B cell (primary cell): ENCODE measurements at regions not wholly inside any gene's neighbourhood (a gene's known extent, or its start where the extent isn't known, plus 50 kb on each side); places are given as distances from the start of the nearest gene placed in this dataset.
A peak's percentile ranks its signal among the peaks of the same experiment; 100 is the strongest.

Source experiments
- ATAC-seq: fragments of 200-7000 bp; cut with Tn5 transposase; one replicate; pipeline ENCODE4 v1.10.0; 2021; ENCODE audit warnings: low read depth, mild to moderate bottlenecking, moderate number of reproducible peaks, moderate library complexity
- CTCF ChIA-PET: fragments of 350-600 bp; sonication (Branson Sonifier 250); formaldehyde crosslinking; loops from one replicate; lab custom pipeline; 2021; ENCODE audit warnings: antibody characterized with exemption, inconsistent platforms; lab: Charles Lee
- POLR2A ChIA-PET: fragments of 350-600 bp; sonication (Branson Sonifier 250); formaldehyde crosslinking; loops from one replicate; lab custom pipeline; 2021; ENCODE audit warnings: antibody characterized with exemption; lab: Charles Lee
- DNase-seq: peaks from one replicate; pipeline ENCODE4 v3.0.0; 2013
- H2AFZ ChIP-seq: 2 replicates; pipeline ENCODE4 v1.6.1; 2012; ENCODE audit warnings: mild to moderate bottlenecking, low read depth, low read length; ENCODE audit not compliant: insufficient read depth, poor library complexity, severe bottlenecking
- H3K27ac ChIP-seq, 2 donors: 1 replicate in 1 of 2; 2 replicates in 1 of 2; pipeline ENCODE4 v1.5.1; 2012 to 2013; ENCODE audit warnings: low read length in 2 of 2, mild to moderate bottlenecking in 2 of 2, moderate library complexity in 1 of 2
- H3K27me3 ChIP-seq, 4 experiments: fragments of 200-600 bp in 1 of 4; sonication (generic) in 1 of 4; replicated peaks in 1 of 4; 1 replicate in 2 of 4; 2 replicates in 2 of 4; pipeline versions ENCODE4 v1.6.1 to v1.7.0; 2013 to 2016; ENCODE audit warnings: low read length in 3 of 4, mild to moderate bottlenecking in 2 of 4, mixed read lengths in 1 of 4, moderate library complexity in 1 of 4; ENCODE audit not compliant: insufficient read depth in 4 of 4, control insufficient read depth in 3 of 4; ENCODE audit errors: control extremely low read depth in 1 of 4
- H3K36me3 ChIP-seq, 2 experiments: replicated peaks in 1 of 2; 1 replicate in 1 of 2; 2 replicates in 1 of 2; pipeline versions ENCODE4 v1.6.1 to v1.7.1; 2013; ENCODE audit warnings: low read length in 1 of 2; ENCODE audit not compliant: insufficient read depth in 2 of 2, control insufficient read depth in 1 of 2; ENCODE audit errors: control extremely low read depth in 1 of 2, extremely low read depth in 1 of 2
- H3K4me1 ChIP-seq, 2 donors: fragments of 200-600 bp in 1 of 2; sonication (generic) in 1 of 2; 1 replicate in 1 of 2; 2 replicates in 1 of 2; pipeline versions ENCODE4 v1.5.1 to v1.6.1; 2013 to 2017; ENCODE audit warnings: low read length in 2 of 2; ENCODE audit not compliant: control insufficient read depth in 2 of 2, insufficient read depth in 2 of 2
- H3K4me2 ChIP-seq: replicated peaks from 2 replicates; pipeline ENCODE3; 2012; ENCODE audit warnings: mild to moderate bottlenecking, low read depth, low read length; ENCODE audit not compliant: poor library complexity, severe bottlenecking
- H3K4me3 ChIP-seq, 5 experiments: fragments of 200-600 bp in 1 of 5; sonication (generic) in 1 of 5; 1 replicate in 3 of 5; 2 replicates in 2 of 5; pipeline versions ENCODE4 v1.5.1 to v1.7.0; 2011 to 2016; ENCODE audit warnings: low read length in 4 of 5, mild to moderate bottlenecking in 4 of 5, low read depth in 2 of 5, control low read depth in 1 of 5, moderate library complexity in 1 of 5; ENCODE audit not compliant: insufficient read depth in 1 of 5; ENCODE audit errors: control extremely low read depth in 1 of 5, extremely low read depth in 1 of 5
- H3K79me2 ChIP-seq: fragments of 200-600 bp; sonication (generic); one replicate; pipeline ENCODE4 v1.6.0; 2016; ENCODE audit warnings: low read length; ENCODE audit not compliant: control insufficient read depth, insufficient read depth
- H3K9ac ChIP-seq: fragments of 200-600 bp; sonication (generic); 2 replicates; pipeline ENCODE4 v1.6.1; 2017; ENCODE audit warnings: mild to moderate bottlenecking, low read length, moderate library complexity
- H3K9me3 ChIP-seq, 3 donors: one replicate each; pipeline versions ENCODE4 v1.6.1 to v1.7.1; 2013; ENCODE audit warnings: low read length in 2 of 3; ENCODE audit not compliant: control insufficient read depth in 2 of 3, insufficient read depth in 1 of 3; ENCODE audit errors: control extremely low read depth in 1 of 3
- H4K20me1 ChIP-seq: 2 replicates; pipeline ENCODE4 v1.6.0; 2012; ENCODE audit warnings: mild to moderate bottlenecking, low read length; ENCODE audit not compliant: insufficient read depth, control insufficient read depth, poor library complexity, severe bottlenecking
- H3K27ac Mint-ChIP-seq: one replicate; pipeline ENCODE4 v1.8.0; 2021; ENCODE audit warnings: mixed read lengths
- H3K27me3 Mint-ChIP-seq: one replicate; pipeline ENCODE4 v1.8.0; 2021; ENCODE audit warnings: mixed read lengths
- H3K4me1 Mint-ChIP-seq: one replicate; pipeline ENCODE4 v1.8.0; 2021; ENCODE audit warnings: mixed read lengths
- H3K4me3 Mint-ChIP-seq: one replicate; pipeline ENCODE4 v1.8.0; 2021; ENCODE audit warnings: mixed read lengths
- H3K9me3 Mint-ChIP-seq: one replicate; pipeline ENCODE4 v1.8.0; 2022; ENCODE audit warnings: mixed read lengths; ENCODE audit not compliant: insufficient read depth
- CTCF ChIP-seq: fragments of 200-600 bp; IDR thresholded peaks from one replicate; pipeline ENCODE4 v1.8.0; 2022; ENCODE audit warnings: antibody characterized with exemption, mild to moderate bottlenecking
- EZH2 ChIP-seq: IDR thresholded peaks from 2 replicates; pipeline ENCODE4 v1.6.1; 2012; ENCODE audit warnings: borderline replicate concordance, low read depth, mild to moderate bottlenecking, moderate library complexity, low read length; ENCODE audit not compliant: insufficient read depth, poor library complexity, severe bottlenecking
- WGBS: methylation state at CpG from one replicate; pipeline ENCODE4 v1.1.5; 2013; ENCODE audit warnings: missing lambda C conversion rate; ENCODE audit not compliant: insufficient coverage; 5-methylcytosine and 5-hydroxymethylcytosine counted together
- intact Hi-C: fragments of 100-400 bp; cut with micrococcal nuclease; formaldehyde crosslinking; loops from one replicate; pipeline ENCODE4 v1.10.0; 2022

GRCh38 chr2:8522687-8523086, 159.2 kb upstream of the ID2 start:
- Histone ChIP-seq H3K27me3 (peaks cover 0 to 42% (median 1%) of the 10 kb centered on the region in 4 experiments), H3K27ac (no peak overlapping the region), H3K4me2 (no peak overlapping the region), H4K20me1 (no peaks in the 10 kb centered on the region), H3K36me3 (no peaks in the 10 kb centered on the region), H3K9me3 (peaks cover 0 to 3% (median 0%) of the 10 kb centered on the region in 3 donors), H3K4me1 (peaks cover 22 to 38% of the 10 kb centered on the region in 2 donors), H3K4me3 (no peak overlapping the region), H2AFZ (no peak overlapping the region), H3K79me2 (no peaks in the 10 kb centered on the region), H3K9ac (no peak overlapping the region)
- TF ChIP-seq CTCF, result no peak
- no peak for TF ChIP-seq EZH2
- Mint-ChIP-seq H3K9me3 (no peaks in the 10 kb centered on the region), H3K4me1 (peaks cover 35% of the 10 kb centered on the region), H3K4me3 (no peak overlapping the region), H3K27ac (peak overlapping the region; percentile 54), H3K27me3 (peaks cover 62% of the 10 kb centered on the region)
- POLR2A ChIA-PET, result no interaction called here
- 38% methylated on average over 2 of the region's 2 CpGs for WGBS
- CTCF ChIA-PET, result interaction anchor here (0.6 kb wide), 1 partner anchor 21 kb away, joined by 3 read pairs; no protein-coding TSS in a partner anchor
- ATAC-seq (no peak), DNase-seq (no peak)
- intact Hi-C loops, result no loop called here

GRCh38 chr2:8524388-8524787, 157.5 kb upstream of the ID2 start:
- no peaks in the 10 kb centered on the region for H3K9me3 Mint-ChIP-seq
- no peaks in the 10 kb centered on the region for H3K36me3 ChIP-seq
- H2AFZ ChIP-seq, result no peak overlapping the region
- H3K27me3 ChIP-seq, result peaks cover 0 to 42% (median 1%) of the 10 kb centered on the region in 4 experiments
- peaks cover 35% of the 10 kb centered on the region for H3K4me1 Mint-ChIP-seq
- H3K79me2 ChIP-seq, result no peaks in the 10 kb centered on the region
- no peak overlapping the region for H3K4me3 ChIP-seq
- no peak overlapping the region for H3K4me2 ChIP-seq
- ChIA-PET POLR2A (no interaction called here), CTCF (no interaction called here)
- intact Hi-C loops, result no loop called here
- H3K4me1 ChIP-seq, result peaks cover 22 to 38% of the 10 kb centered on the region in 2 donors
- H3K27ac Mint-ChIP-seq, result no peak overlapping the region
- TF ChIP-seq EZH2, result no peak
- no peak for TF ChIP-seq CTCF
- H3K27me3 Mint-ChIP-seq, result peaks cover 53% of the 10 kb centered on the region
- ATAC-seq (no peak), DNase-seq (no peak)
- H3K9me3 ChIP-seq, result peaks cover 0 to 3% (median 0%) of the 10 kb centered on the region in 3 donors
- no peak overlapping the region for H3K27ac ChIP-seq
- H3K4me3 Mint-ChIP-seq, result no peak overlapping the region
- no peaks in the 10 kb centered on the region for H4K20me1 ChIP-seq
- 99% methylated on average over 7 of the region's 9 CpGs for WGBS
- no peak overlapping the region for H3K9ac ChIP-seq
